Fibroblast of lung (primary cell): ENCODE measurements at regions not wholly inside any gene's neighbourhood (a gene's known extent, or its start where the extent isn't known, plus 50 kb on each side); places are given as distances from the start of the nearest gene placed in this dataset.

Source experiments
- CTCF ChIP-seq, 2 donors: IDR thresholded peaks in 1 of 2; conservative IDR thresholded peaks in 1 of 2; 1 replicate in 1 of 2; 2 replicates in 1 of 2; pipeline ENCODE4 v1.5.1; 2011 to 2012; ENCODE audit warnings: low read length in 2 of 2, control low read depth in 1 of 2, inconsistent platforms in 1 of 2, low read depth in 1 of 2, mild to moderate bottlenecking in 1 of 2
- EZH2 ChIP-seq: IDR thresholded peaks from 2 replicates; pipeline ENCODE4 v1.5.1; 2012; ENCODE audit warnings: low read length, control low read depth, mild to moderate bottlenecking; ENCODE audit errors: missing control alignments

DNA sequence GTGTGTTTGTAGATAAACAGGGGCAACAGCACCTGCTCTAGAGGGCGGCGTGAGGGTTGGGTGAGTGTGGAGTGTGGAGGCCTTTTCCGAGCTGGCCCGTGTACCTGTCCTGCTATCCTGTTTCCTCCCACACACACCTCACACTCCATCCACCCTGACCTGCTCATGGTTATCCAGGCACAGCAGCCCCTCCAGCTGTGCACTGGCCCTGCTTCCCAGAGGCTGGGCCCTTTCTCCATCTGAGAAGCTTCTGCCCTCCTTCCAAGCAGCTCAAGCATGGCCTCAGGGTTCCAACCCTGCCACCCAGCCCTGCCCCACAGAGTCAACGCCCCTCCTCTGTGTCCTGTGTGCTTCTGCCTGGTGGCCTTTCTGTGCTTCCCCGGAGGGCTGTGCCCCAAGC lies 86.9 kb downstream of the SOX1 start:
- TF ChIP-seq CTCF (conservative IDR thresholded peaks at IDR 0.05 in 1 of 2, IDR thresholded peaks at IDR 0.05 in 1 of 2; ENCODE audit: low read depth in 1 of 2, low read length in 2 of 2) (no peak), EZH2 (no peak)
